ENCODE measurements at regions not wholly inside any gene's neighbourhood (a gene's known extent, or its start where the extent isn't known, plus 50 kb on each side); places are given as distances from the start of the nearest gene placed in this dataset.

GRCh38 chr11:90798769-90799168 lies 575.9 kb upstream of the CHORDC1 start:
- H3K36me3 ChIP-seq (ENCODE audit: control insufficient read depth, insufficient read depth, low read length) = no peaks in the 10 kb centered on the region
- H3K4me1 ChIP-seq (ENCODE audit: control insufficient read depth, insufficient read depth, low read length) = peaks cover 6% of the 10 kb centered on the region
- H3K9me3 ChIP-seq (ENCODE audit: control insufficient read depth, insufficient read depth, low read length) = no peaks in the 10 kb centered on the region
- H3K4me3 ChIP-seq (ENCODE audit: low read depth, low read length) = no peak overlapping the region
- no peaks in the 10 kb centered on the region for H3K27me3 ChIP-seq (ENCODE audit: control insufficient read depth, insufficient read depth, low read length)
- no peak overlapping the region for H3K9ac ChIP-seq (ENCODE audit: low read depth, low read length)

GRCh38 chr11:90795746-90796145 lies 572.9 kb upstream of the CHORDC1 start:
- Histone ChIP-seq H3K9me3 (ENCODE audit: control insufficient read depth, insufficient read depth, low read length) (no peaks in the 10 kb centered on the region), H3K4me1 (ENCODE audit: control insufficient read depth, insufficient read depth, low read length) (no peaks in the 10 kb centered on the region), H3K9ac (ENCODE audit: low read depth, low read length) (no peak overlapping the region), H3K27me3 (ENCODE audit: control insufficient read depth, insufficient read depth, low read length) (no peaks in the 10 kb centered on the region), H3K36me3 (ENCODE audit: control insufficient read depth, insufficient read depth, low read length) (no peaks in the 10 kb centered on the region), H3K4me3 (ENCODE audit: low read depth, low read length) (no peak overlapping the region)

- Histone ChIP-seq H3K27me3 (ENCODE audit: control insufficient read depth, insufficient read depth, low read length) (no peaks in the 10 kb centered on the region), H3K4me1 (ENCODE audit: control insufficient read depth, insufficient read depth, low read length) (no peaks in the 10 kb centered on the region), H3K9ac (ENCODE audit: low read depth, low read length) (no peak overlapping the region), H3K4me3 (ENCODE audit: low read depth, low read length) (no peak overlapping the region), H3K36me3 (ENCODE audit: control insufficient read depth, insufficient read depth, low read length) (no peaks in the 10 kb centered on the region), H3K9me3 (ENCODE audit: control insufficient read depth, insufficient read depth, low read length) (no peaks in the 10 kb centered on the region)
Observed at GRCh38 chr11:90788961-90789360, 566.1 kb upstream of the CHORDC1 start.

GRCh38 chr11:90784241-90784814 lies 561.5 kb upstream of the CHORDC1 start:
- Histone ChIP-seq H3K36me3 (ENCODE audit: control insufficient read depth, insufficient read depth, low read length) (no peaks in the 10 kb centered on the region), H3K9ac (ENCODE audit: low read depth, low read length) (no peak overlapping the region), H3K4me1 (ENCODE audit: control insufficient read depth, insufficient read depth, low read length) (no peaks in the 10 kb centered on the region), H3K27me3 (ENCODE audit: control insufficient read depth, insufficient read depth, low read length) (no peaks in the 10 kb centered on the region), H3K9me3 (ENCODE audit: control insufficient read depth, insufficient read depth, low read length) (no peaks in the 10 kb centered on the region), H3K4me3 (ENCODE audit: low read depth, low read length) (no peak overlapping the region)

GRCh38 chr11:90783111-90783510 lies 560.3 kb upstream of the CHORDC1 start:
- no peak overlapping the region for H3K9ac ChIP-seq (ENCODE audit: low read depth, low read length)
- no peaks in the 10 kb centered on the region for H3K4me1 ChIP-seq (ENCODE audit: control insufficient read depth, insufficient read depth, low read length)
- no peaks in the 10 kb centered on the region for H3K27me3 ChIP-seq (ENCODE audit: control insufficient read depth, insufficient read depth, low read length)
- no peaks in the 10 kb centered on the region for H3K9me3 ChIP-seq (ENCODE audit: control insufficient read depth, insufficient read depth, low read length)
- H3K36me3 ChIP-seq (ENCODE audit: control insufficient read depth, insufficient read depth, low read length) = no peaks in the 10 kb centered on the region
- H3K4me3 ChIP-seq (ENCODE audit: low read depth, low read length) = no peak overlapping the region

- Histone ChIP-seq H3K36me3 (ENCODE audit: control insufficient read depth, insufficient read depth, low read length) (no peaks in the 10 kb centered on the region), H3K4me3 (ENCODE audit: low read depth, low read length) (no peak overlapping the region), H3K4me1 (ENCODE audit: control insufficient read depth, insufficient read depth, low read length) (peaks cover 4% of the 10 kb centered on the region), H3K27me3 (ENCODE audit: control insufficient read depth, insufficient read depth, low read length) (no peaks in the 10 kb centered on the region), H3K9ac (ENCODE audit: low read depth, low read length) (no peak overlapping the region), H3K9me3 (ENCODE audit: control insufficient read depth, insufficient read depth, low read length) (no peaks in the 10 kb centered on the region)
Observed at GRCh38 chr11:90779098-90779497, 556.2 kb upstream of the CHORDC1 start.

- Histone ChIP-seq H3K36me3 (ENCODE audit: control insufficient read depth, insufficient read depth, low read length) (no peaks in the 10 kb centered on the region), H3K4me3 (ENCODE audit: low read depth, low read length) (no peak overlapping the region), H3K9ac (ENCODE audit: low read depth, low read length) (no peak overlapping the region), H3K4me1 (ENCODE audit: control insufficient read depth, insufficient read depth, low read length) (peaks cover 4% of the 10 kb centered on the region), H3K9me3 (ENCODE audit: control insufficient read depth, insufficient read depth, low read length) (no peaks in the 10 kb centered on the region), H3K27me3 (ENCODE audit: control insufficient read depth, insufficient read depth, low read length) (no peaks in the 10 kb centered on the region)
Observed at GRCh38 chr11:90775567-90776165, 552.8 kb upstream of the CHORDC1 start.

GRCh38 chr11:90774727-90775566 lies 552.1 kb upstream of the CHORDC1 start:
- H3K4me3 ChIP-seq (ENCODE audit: low read depth, low read length) = no peak overlapping the region
- H3K27me3 ChIP-seq (ENCODE audit: control insufficient read depth, insufficient read depth, low read length) = no peaks in the 10 kb centered on the region
- no peak overlapping the region for H3K9ac ChIP-seq (ENCODE audit: low read depth, low read length)
- peaks cover 4% of the 10 kb centered on the region for H3K4me1 ChIP-seq (ENCODE audit: control insufficient read depth, insufficient read depth, low read length)
- no peaks in the 10 kb centered on the region for H3K36me3 ChIP-seq (ENCODE audit: control insufficient read depth, insufficient read depth, low read length)
- no peaks in the 10 kb centered on the region for H3K9me3 ChIP-seq (ENCODE audit: control insufficient read depth, insufficient read depth, low read length)

GRCh38 chr11:90770007-90770406 lies 547.2 kb upstream of the CHORDC1 start:
- Histone ChIP-seq H3K27me3 (ENCODE audit: control insufficient read depth, insufficient read depth, low read length) (no peaks in the 10 kb centered on the region), H3K36me3 (ENCODE audit: control insufficient read depth, insufficient read depth, low read length) (no peaks in the 10 kb centered on the region), H3K9me3 (ENCODE audit: control insufficient read depth, insufficient read depth, low read length) (no peaks in the 10 kb centered on the region), H3K4me1 (ENCODE audit: control insufficient read depth, insufficient read depth, low read length) (no peaks in the 10 kb centered on the region), H3K4me3 (ENCODE audit: low read depth, low read length) (no peak overlapping the region), H3K9ac (ENCODE audit: low read depth, low read length) (no peak overlapping the region)

GRCh38 chr11:90766121-90766520 lies 543.3 kb upstream of the CHORDC1 start:
- Histone ChIP-seq H3K36me3 (ENCODE audit: control insufficient read depth, insufficient read depth, low read length) (no peaks in the 10 kb centered on the region), H3K4me1 (ENCODE audit: control insufficient read depth, insufficient read depth, low read length) (no peaks in the 10 kb centered on the region), H3K4me3 (ENCODE audit: low read depth, low read length) (no peak overlapping the region), H3K9me3 (ENCODE audit: control insufficient read depth, insufficient read depth, low read length) (no peaks in the 10 kb centered on the region), H3K9ac (ENCODE audit: low read depth, low read length) (no peak overlapping the region), H3K27me3 (ENCODE audit: control insufficient read depth, insufficient read depth, low read length) (no peaks in the 10 kb centered on the region)

- H3K4me3 ChIP-seq (ENCODE audit: low read depth, low read length) = no peak overlapping the region
- H3K4me1 ChIP-seq (ENCODE audit: control insufficient read depth, insufficient read depth, low read length) = no peaks in the 10 kb centered on the region
- H3K9ac ChIP-seq (ENCODE audit: low read depth, low read length) = no peak overlapping the region
- no peaks in the 10 kb centered on the region for H3K27me3 ChIP-seq (ENCODE audit: control insufficient read depth, insufficient read depth, low read length)
- no peaks in the 10 kb centered on the region for H3K9me3 ChIP-seq (ENCODE audit: control insufficient read depth, insufficient read depth, low read length)
- no peaks in the 10 kb centered on the region for H3K36me3 ChIP-seq (ENCODE audit: control insufficient read depth, insufficient read depth, low read length)
Observed at GRCh38 chr11:90764691-90765090, 541.8 kb upstream of the CHORDC1 start.
